Body of pancreas (tissue), 4 donors: ENCODE measurements at regions not wholly inside any gene's neighbourhood (a gene's known extent, or its start where the extent isn't known, plus 50 kb on each side); places are given as distances from the start of the nearest gene placed in this dataset.

Source experiments
- CTCF ChIP-seq, 7 experiments: fragments of 450-650 bp in 4 of 7; fragments of 200-600 bp in 3 of 7; sonication (generic) in 3 of 7; IDR thresholded peaks; one replicate each; pipeline ENCODE4 v1.5.1; 2016 to 2019; ENCODE audit warnings: antibody characterized with exemption in 7 of 7
- POLR2A ChIP-seq, 3 donors: fragments of 450-650 bp; IDR thresholded peaks; one replicate each; pipeline ENCODE4 v1.6.1; 2016; ENCODE audit warnings: antibody characterized with exemption in 3 of 3, mild to moderate bottlenecking in 2 of 3

GRCh38 chr5:124279146-124279876 lies 467.1 kb downstream of the ZNF608 start:
- TF ChIP-seq CTCF (IDR thresholded peaks at IDR 0.05): no peak
- TF ChIP-seq POLR2A (IDR thresholded peaks at IDR 0.05): no peak
